MM.1S (cell line): ENCODE measurements at regions not wholly inside any gene's neighbourhood (a gene's known extent, or its start where the extent isn't known, plus 50 kb on each side); places are given as distances from the start of the nearest gene placed in this dataset.

Source experiments
- DNase-seq: peaks from one replicate; pipeline ENCODE4 v3.0.0-alpha.2; 2015
- H2AFZ ChIP-seq: fragments of 300-600 bp; sonication (generic); 2 replicates; pipeline ENCODE4 v1.6.0; 2016; ENCODE audit warnings: antibody characterized with exemption, low read length
- H3F3A ChIP-seq: fragments of 300-600 bp; sonication (generic); 2 replicates; pipeline ENCODE4 v1.6.1; 2016; ENCODE audit warnings: mild to moderate bottlenecking, antibody characterized with exemption, low read length, moderate library complexity, mixed read lengths; ENCODE audit not compliant: insufficient read depth
- H3K27ac ChIP-seq: fragments of 300-600 bp; sonication (generic); 2 replicates; pipeline ENCODE4 v1.5.1; 2016; ENCODE audit warnings: mild to moderate bottlenecking, low read length
- H3K27me3 ChIP-seq: fragments of 300-600 bp; sonication (generic); replicated peaks from 2 replicates; pipeline ENCODE4 v1.6.0; 2016; ENCODE audit warnings: low read length; ENCODE audit not compliant: insufficient read depth
- H3K36me3 ChIP-seq: fragments of 300-600 bp; sonication (generic); replicated peaks from 2 replicates; pipeline ENCODE4 v1.6.1; 2016; ENCODE audit warnings: mild to moderate bottlenecking, low read length, mixed read lengths; ENCODE audit not compliant: insufficient read depth
- H3K4me1 ChIP-seq: fragments of 300-600 bp; sonication (generic); 2 replicates; pipeline ENCODE4 v1.6.1; 2016; ENCODE audit warnings: low read length, mixed read lengths
- H3K4me2 ChIP-seq: fragments of 300-600 bp; sonication (generic); 2 replicates; pipeline ENCODE4 v1.6.0; 2016; ENCODE audit warnings: low read depth, low read length
- H3K4me3 ChIP-seq: fragments of 300-600 bp; sonication (generic); 2 replicates; pipeline ENCODE4 v1.5.1; 2016; ENCODE audit warnings: low read length, mixed read lengths
- H3K79me2 ChIP-seq: fragments of 300-600 bp; sonication (generic); 2 replicates; pipeline ENCODE4 v1.6.1; 2016; ENCODE audit warnings: mixed run types, low read length, mixed read lengths
- H3K9ac ChIP-seq: fragments of 300-600 bp; sonication (generic); 2 replicates; pipeline ENCODE4 v1.6.1; 2016; ENCODE audit warnings: low read length, mixed read lengths
- H3K9me2 ChIP-seq: fragments of 300-600 bp; sonication (generic); replicated peaks from 2 replicates; pipeline ENCODE4 v1.6.1; 2016; ENCODE audit warnings: mild to moderate bottlenecking, low read length, mixed read lengths; ENCODE audit not compliant: insufficient read depth
- H3K9me3 ChIP-seq: fragments of 300-600 bp; sonication (generic); replicated peaks from 2 replicates; pipeline ENCODE4 v1.6.1; 2016; ENCODE audit warnings: mild to moderate bottlenecking, low read length, mixed read lengths; ENCODE audit not compliant: insufficient read depth
- H4K20me1 ChIP-seq: fragments of 300-600 bp; sonication (generic); 2 replicates; pipeline ENCODE4 v1.6.1; 2016; ENCODE audit warnings: mild to moderate bottlenecking, low read length, moderate library complexity, mixed read lengths; ENCODE audit not compliant: insufficient read depth
- CTCF ChIP-seq: fragments of 300-600 bp; sonication (generic); IDR thresholded peaks from 2 replicates; pipeline ENCODE4 v1.5.1; 2016; ENCODE audit warnings: antibody characterized with exemption, low read length, mixed read lengths
- EZH2 ChIP-seq: fragments of 300-600 bp; sonication (generic); optimal IDR thresholded peaks from 2 replicates; pipeline ENCODE3; 2017; ENCODE audit warnings: low read depth, mild to moderate bottlenecking, antibody characterized with exemption, low read length, mixed read lengths
- EZH2phosphoT487 ChIP-seq: fragments of 300-600 bp; sonication (generic); IDR thresholded peaks from 2 replicates; pipeline ENCODE4 v1.6.1; 2018; ENCODE audit warnings: antibody characterized with exemption, low read length

GRCh38 chr6:106750142-106750918 is 121.0 kb downstream of the QRSL1 start:
- Histone ChIP-seq H3K9me3 (no peaks in the 10 kb centered on the region), H3K4me3 (no peak overlapping the region), H3K79me2 (no peaks in the 10 kb centered on the region), H3K36me3 (no peaks in the 10 kb centered on the region), H3K9ac (no peak overlapping the region), H4K20me1 (no peaks in the 10 kb centered on the region), H3K27me3 (no peaks in the 10 kb centered on the region), H3F3A (no peaks in the 10 kb centered on the region), H2AFZ (no peak overlapping the region), H3K27ac (no peak overlapping the region), H3K4me1 (no peaks in the 10 kb centered on the region), H3K9me2 (no peaks in the 10 kb centered on the region), H3K4me2 (no peak overlapping the region)
- TF ChIP-seq EZH2 (no peak), EZH2phosphoT487 (no peak)
- no peak for DNase-seq

- TF ChIP-seq CTCF (no peak), EZH2 (no peak), EZH2phosphoT487 (no peak)
- no peaks in the 10 kb centered on the region for H3K4me1 ChIP-seq
- no peak overlapping the region for H3K4me2 ChIP-seq
These were observed 120.2 kb downstream of the QRSL1 start for GRCh38 chr6:106749609-106750008.

GRCh38 chr6:106748547-106749207 is 119.3 kb downstream of the QRSL1 start:
- H3K79me2 ChIP-seq: no peaks in the 10 kb centered on the region
- no peak overlapping the region for H3K4me3 ChIP-seq
- H3K4me2 ChIP-seq: no peak overlapping the region
- H3K36me3 ChIP-seq: no peaks in the 10 kb centered on the region
- H3K9me3 ChIP-seq: no peaks in the 10 kb centered on the region
- TF ChIP-seq EZH2phosphoT487 (no peak), EZH2 (no peak), CTCF (no peak)
- H4K20me1 ChIP-seq: no peaks in the 10 kb centered on the region
- no peaks in the 10 kb centered on the region for H3F3A ChIP-seq
- no peak overlapping the region for H3K27ac ChIP-seq
- H3K9ac ChIP-seq: no peak overlapping the region
- DNase-seq: no peak
- H2AFZ ChIP-seq: no peak overlapping the region
- H3K9me2 ChIP-seq: no peaks in the 10 kb centered on the region
- no peaks in the 10 kb centered on the region for H3K27me3 ChIP-seq
- no peaks in the 10 kb centered on the region for H3K4me1 ChIP-seq

More at GRCh38 chr6:106749609-106750008, 120.2 kb downstream of the QRSL1 start:
- no peaks in the 10 kb centered on the region for H3K36me3 ChIP-seq
- H3K27ac ChIP-seq: no peak overlapping the region
- no peaks in the 10 kb centered on the region for H3F3A ChIP-seq
- H4K20me1 ChIP-seq: no peaks in the 10 kb centered on the region
- no peak overlapping the region for H3K9ac ChIP-seq
- no peak for DNase-seq
- no peaks in the 10 kb centered on the region for H3K9me2 ChIP-seq
- no peaks in the 10 kb centered on the region for H3K27me3 ChIP-seq
- H2AFZ ChIP-seq: no peak overlapping the region
- no peaks in the 10 kb centered on the region for H3K9me3 ChIP-seq
- no peak overlapping the region for H3K4me3 ChIP-seq
- no peaks in the 10 kb centered on the region for H3K79me2 ChIP-seq

- Histone ChIP-seq H2AFZ (no peak overlapping the region), H3K9ac (no peak overlapping the region), H3K9me3 (no peaks in the 10 kb centered on the region), H3K9me2 (no peaks in the 10 kb centered on the region), H3F3A (no peaks in the 10 kb centered on the region), H3K4me1 (no peaks in the 10 kb centered on the region), H3K4me3 (no peak overlapping the region), H4K20me1 (no peaks in the 10 kb centered on the region), H3K27me3 (no peaks in the 10 kb centered on the region), H3K36me3 (no peaks in the 10 kb centered on the region), H3K79me2 (no peaks in the 10 kb centered on the region), H3K27ac (no peak overlapping the region), H3K4me2 (no peak overlapping the region)
- TF ChIP-seq EZH2phosphoT487: no peak
- TF ChIP-seq EZH2: no peak
- TF ChIP-seq CTCF: no peak
- DNase-seq: no peak
These were observed 117.8 kb downstream of the QRSL1 start for GRCh38 chr6:106747139-106747538.
